ENCODE measurements at regions not wholly inside any gene's neighbourhood (a gene's known extent, or its start where the extent isn't known, plus 50 kb on each side); places are given as distances from the start of the nearest gene placed in this dataset.
"Not testable (repeated sequence)": the region's sequence is repeated elsewhere in the genome, so short reads cannot be mapped to it uniquely, and the experiment has no call there.

DNA sequence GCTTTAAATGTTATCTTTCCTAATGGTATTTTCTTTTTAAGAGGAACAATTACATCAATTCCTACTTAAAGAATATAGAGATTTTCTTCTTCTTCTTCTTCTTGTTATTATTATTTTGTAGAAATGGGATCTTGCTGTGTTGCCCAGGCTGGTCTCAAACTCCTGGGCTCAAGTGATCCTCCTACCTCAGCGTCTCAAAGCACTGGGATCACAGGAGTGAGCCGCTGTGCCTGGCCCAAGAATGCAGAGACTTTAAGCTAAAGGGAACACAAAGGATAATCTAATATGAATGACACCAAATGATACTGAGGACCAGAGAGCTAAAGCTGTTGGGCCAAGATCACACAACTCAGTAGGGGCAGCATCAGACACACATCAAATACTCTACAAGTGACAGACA is 87.4 kb upstream of the FOXQ1 start:
- H3K27ac ChIP-seq, result no peak overlapping the region
- H3K27me3 ChIP-seq, result no peaks in the 10 kb centered on the region
- H3K4me1 ChIP-seq, result no peaks in the 10 kb centered on the region
- H4K20me1 ChIP-seq, result no peaks in the 10 kb centered on the region
- H3K4me3 ChIP-seq, result no peak overlapping the region
- no peaks in the 10 kb centered on the region for H3K36me3 ChIP-seq
- H3K9me3 ChIP-seq, result no peaks in the 10 kb centered on the region
- no peak overlapping the region for H3K9ac ChIP-seq
- TF ChIP-seq Cebpa-rat (IDR thresholded peaks at IDR 0.05), result no peak
- no peak overlapping the region for H3K4me2 ChIP-seq

DNA sequence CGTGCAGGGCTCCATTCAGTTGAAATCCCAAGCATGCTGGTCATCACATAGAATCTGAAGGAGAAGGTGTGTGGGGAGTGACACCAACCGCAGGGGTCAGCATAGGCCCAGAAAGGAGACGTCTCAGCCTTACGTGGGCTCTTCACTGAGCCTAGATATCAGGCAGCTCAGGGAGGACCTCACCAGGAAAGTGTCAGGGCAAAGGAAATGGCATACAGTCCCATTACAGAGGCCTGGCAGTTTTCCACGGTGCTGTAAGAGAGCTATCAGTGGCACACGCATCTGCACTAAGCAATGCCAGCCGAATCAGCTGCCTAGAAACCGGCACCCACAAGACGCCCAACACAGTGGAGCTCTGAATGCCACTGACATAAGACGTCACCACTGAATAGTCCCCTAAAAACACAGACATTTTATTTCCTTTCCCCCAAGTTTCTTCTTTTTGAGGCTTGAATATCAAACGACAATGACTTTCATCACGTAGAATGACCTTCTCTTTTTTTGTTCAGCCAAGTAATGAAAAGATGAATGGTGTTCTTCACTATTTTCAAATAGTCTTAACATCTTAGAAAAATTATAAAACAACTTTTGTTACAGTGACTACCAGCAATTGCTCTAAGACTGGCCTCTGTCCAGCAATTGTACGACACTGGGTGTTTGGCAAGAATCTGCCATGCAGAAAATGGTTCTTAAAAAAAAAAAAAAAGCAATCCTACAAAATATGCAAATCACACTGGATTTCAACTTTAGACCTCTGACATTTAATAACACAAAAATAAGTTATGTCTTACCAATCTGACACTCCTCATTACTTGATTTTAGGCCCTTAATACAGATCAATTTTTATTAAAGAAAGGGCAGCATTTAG is 88.9 kb upstream of the FOXQ1 start:
- Histone ChIP-seq H3K4me2 (no peak overlapping the region), H3K9ac (no peak overlapping the region), H3K9me3 (no peaks in the 10 kb centered on the region), H4K20me1 (no peaks in the 10 kb centered on the region), H3K4me1 (no peaks in the 10 kb centered on the region), H3K27me3 (no peaks in the 10 kb centered on the region), H3K27ac (no peak overlapping the region), H3K4me3 (no peak overlapping the region), H3K36me3 (no peaks in the 10 kb centered on the region)
- no peak for TF ChIP-seq Cebpa-rat (IDR thresholded peaks at IDR 0.05)

DNA sequence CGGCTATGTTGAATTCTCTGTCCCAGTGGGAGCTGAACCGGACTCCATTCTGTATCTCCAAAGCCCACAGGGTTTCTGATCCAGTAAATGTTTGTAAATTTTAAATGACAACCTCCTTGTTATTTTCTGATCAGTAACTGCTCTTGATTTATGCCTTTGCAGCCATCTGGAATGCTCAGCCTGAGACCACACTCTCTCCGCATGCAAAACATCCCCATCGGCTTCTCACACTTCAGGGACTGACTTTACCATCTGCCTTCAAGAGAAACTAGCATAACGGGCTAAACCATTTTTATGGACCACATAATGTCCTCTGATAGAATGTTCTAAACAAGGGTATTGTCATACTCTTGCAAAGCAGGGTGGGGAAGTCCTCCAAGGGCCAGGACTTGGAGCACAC is 94.5 kb upstream of the FOXQ1 start:
- no peak overlapping the region for H3K9ac ChIP-seq
- no peak overlapping the region for H3K4me2 ChIP-seq
- H3K27ac ChIP-seq, result no peak overlapping the region
- no peak overlapping the region for H3K4me3 ChIP-seq
- no peaks in the 10 kb centered on the region for H3K4me1 ChIP-seq
- H4K20me1 ChIP-seq, result no peaks in the 10 kb centered on the region
- no peak for TF ChIP-seq Cebpa-rat (IDR thresholded peaks at IDR 0.05)
- no peaks in the 10 kb centered on the region for H3K9me3 ChIP-seq
- no peaks in the 10 kb centered on the region for H3K36me3 ChIP-seq
- no peaks in the 10 kb centered on the region for H3K27me3 ChIP-seq

DNA sequence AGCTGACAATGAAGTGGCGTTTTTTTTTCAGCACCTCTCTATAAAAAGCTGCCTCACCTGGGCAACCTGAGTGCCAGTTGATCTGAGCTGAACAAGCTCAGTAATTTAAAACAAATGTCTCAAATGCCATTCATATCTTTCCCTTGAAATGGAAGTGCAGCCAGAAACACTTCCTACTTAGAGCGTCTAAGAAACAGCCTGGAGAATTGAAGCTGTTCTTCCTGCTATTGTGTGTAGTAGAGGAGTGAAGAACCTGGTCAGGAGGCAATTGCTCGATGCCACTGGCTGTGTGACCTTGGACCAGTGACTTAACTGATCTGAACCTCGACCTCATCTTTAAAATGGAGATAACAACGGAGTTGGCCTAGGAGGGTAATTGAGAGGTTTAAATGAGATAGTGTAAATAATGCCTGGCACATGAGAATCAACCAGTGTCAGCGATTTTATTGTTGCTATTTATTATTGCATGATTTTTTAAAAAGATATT is 95.4 kb upstream of the FOXQ1 start:
- Histone ChIP-seq H3K4me3 (no peak overlapping the region), H3K9ac (no peak overlapping the region), H3K4me2 (no peak overlapping the region), H3K27me3 (no peaks in the 10 kb centered on the region), H3K4me1 (no peaks in the 10 kb centered on the region), H4K20me1 (no peaks in the 10 kb centered on the region), H3K36me3 (no peaks in the 10 kb centered on the region), H3K27ac (no peak overlapping the region), H3K9me3 (no peaks in the 10 kb centered on the region)
- no peak for TF ChIP-seq Cebpa-rat (IDR thresholded peaks at IDR 0.05)

DNA sequence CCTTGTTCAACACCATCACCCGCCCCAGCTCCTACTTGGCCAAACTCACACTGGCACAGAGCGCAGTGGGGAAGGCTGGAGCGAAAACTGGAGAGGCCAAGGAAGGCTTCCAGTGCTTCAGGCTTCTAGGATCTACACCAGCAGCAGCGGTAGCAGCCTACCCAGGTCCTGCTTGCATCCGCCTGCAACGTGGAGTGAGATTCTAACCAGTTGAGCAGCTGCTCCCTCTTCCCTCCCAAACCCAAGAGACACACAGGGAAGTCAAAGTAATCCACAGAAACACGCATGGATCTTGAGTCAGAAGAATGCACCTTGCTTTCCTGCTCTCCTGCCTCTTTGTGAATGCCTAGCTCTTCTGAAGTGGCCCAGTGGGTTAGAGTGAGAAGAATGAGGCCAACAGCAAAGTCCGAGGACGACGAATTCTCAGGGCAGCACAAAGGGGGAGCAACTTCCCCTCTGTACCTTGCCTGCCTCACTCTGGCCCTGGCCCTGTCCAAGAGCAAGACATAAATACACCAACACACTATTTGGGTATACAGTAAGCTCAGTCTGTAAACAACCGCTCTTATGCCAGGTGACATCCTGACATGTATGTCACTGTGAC is 95.9 kb upstream of the FOXQ1 start:
- no peak overlapping the region for H3K27ac ChIP-seq
- H3K9ac ChIP-seq, result no peak overlapping the region
- no peak overlapping the region for H3K4me2 ChIP-seq
- no peaks in the 10 kb centered on the region for H3K9me3 ChIP-seq
- TF ChIP-seq Cebpa-rat (IDR thresholded peaks at IDR 0.05), result no peak
- no peaks in the 10 kb centered on the region for H3K4me1 ChIP-seq
- no peaks in the 10 kb centered on the region for H3K27me3 ChIP-seq
- H3K4me3 ChIP-seq, result no peak overlapping the region
- H4K20me1 ChIP-seq, result no peaks in the 10 kb centered on the region
- no peaks in the 10 kb centered on the region for H3K36me3 ChIP-seq

DNA sequence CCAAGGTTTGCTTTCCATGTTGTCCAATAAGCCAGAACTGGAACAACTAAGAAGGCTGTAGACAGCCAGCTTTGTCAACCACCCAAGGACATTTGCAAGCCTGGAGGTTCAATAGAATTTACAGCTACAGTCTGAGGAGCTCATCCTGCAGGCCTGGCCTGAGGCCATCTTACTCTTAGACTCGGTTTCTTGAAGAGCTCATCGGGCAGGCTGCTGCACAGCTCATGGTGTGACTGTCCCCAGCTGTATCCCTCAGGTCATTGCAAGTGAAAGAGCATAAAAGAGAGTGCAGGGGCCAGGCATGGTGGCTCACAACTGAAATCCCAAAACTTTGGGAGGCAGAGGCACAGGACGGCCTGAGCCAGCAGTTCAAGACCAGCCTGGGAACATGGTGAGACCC is 96.9 kb upstream of the FOXQ1 start:
- Histone ChIP-seq H3K27me3 (no peaks in the 10 kb centered on the region), H3K36me3 (no peaks in the 10 kb centered on the region), H3K9me3 (no peaks in the 10 kb centered on the region), H3K27ac (no peak overlapping the region), H4K20me1 (no peaks in the 10 kb centered on the region), H3K4me3 (no peak overlapping the region), H3K9ac (no peak overlapping the region), H3K4me2 (no peak overlapping the region), H3K4me1 (no peaks in the 10 kb centered on the region)
- TF ChIP-seq Cebpa-rat (IDR thresholded peaks at IDR 0.05), result no peak

DNA sequence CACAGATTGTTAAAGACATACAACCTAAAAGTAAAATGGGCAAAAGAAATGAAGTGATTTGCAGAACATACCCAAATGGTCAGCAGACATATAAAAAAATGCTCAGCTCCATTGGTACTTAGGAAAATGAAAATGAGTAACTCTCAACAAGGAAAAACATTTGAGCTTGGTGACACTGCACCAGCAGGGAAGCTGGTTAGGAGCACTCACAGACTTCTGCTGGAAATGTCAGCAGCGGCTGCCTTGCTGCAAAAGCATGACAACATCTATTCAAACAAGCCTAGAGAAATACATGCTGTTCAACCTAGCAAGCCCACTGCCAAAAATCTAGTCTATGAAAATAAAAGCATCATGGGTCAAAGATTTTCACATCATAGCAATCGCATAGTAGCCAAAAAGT is 99.0 kb upstream of the FOXQ1 start:
- H3K27ac ChIP-seq, result no peak overlapping the region
- no peak overlapping the region for H3K4me2 ChIP-seq
- no peaks in the 10 kb centered on the region for H3K36me3 ChIP-seq
- H4K20me1 ChIP-seq, result no peaks in the 10 kb centered on the region
- no peaks in the 10 kb centered on the region for H3K4me1 ChIP-seq
- no peaks in the 10 kb centered on the region for H3K27me3 ChIP-seq
- no peak for TF ChIP-seq Cebpa-rat (IDR thresholded peaks at IDR 0.05)
- no peaks in the 10 kb centered on the region for H3K9me3 ChIP-seq
- no peak overlapping the region for H3K9ac ChIP-seq
- no peak overlapping the region for H3K4me3 ChIP-seq

DNA sequence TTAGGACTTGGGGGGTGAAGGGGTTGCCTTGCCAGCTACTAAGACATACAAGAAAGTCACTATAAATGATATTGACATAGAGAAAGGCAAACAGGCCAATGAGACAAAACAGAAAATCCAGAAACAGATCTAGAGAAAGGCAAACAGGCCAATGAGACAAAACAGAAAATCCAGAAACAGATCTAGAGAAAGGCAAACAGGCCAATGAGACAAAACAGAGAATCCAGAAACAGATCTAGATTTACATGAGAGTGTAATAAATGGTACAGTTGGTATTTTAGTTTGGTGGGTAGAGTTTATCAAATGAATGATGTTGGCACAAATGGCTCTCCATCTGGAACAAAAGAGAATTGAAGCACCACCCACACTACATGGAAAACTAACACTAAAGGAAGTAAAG is 99.8 kb upstream of the FOXQ1 start:
- H4K20me1 ChIP-seq, H3K4me1 ChIP-seq, H3K36me3 ChIP-seq, H3K4me3 ChIP-seq, H3K27me3 ChIP-seq, H3K9ac ChIP-seq, H3K4me2 ChIP-seq, H3K9me3 ChIP-seq, H3K27ac ChIP-seq: not testable (repeated sequence)

DNA sequence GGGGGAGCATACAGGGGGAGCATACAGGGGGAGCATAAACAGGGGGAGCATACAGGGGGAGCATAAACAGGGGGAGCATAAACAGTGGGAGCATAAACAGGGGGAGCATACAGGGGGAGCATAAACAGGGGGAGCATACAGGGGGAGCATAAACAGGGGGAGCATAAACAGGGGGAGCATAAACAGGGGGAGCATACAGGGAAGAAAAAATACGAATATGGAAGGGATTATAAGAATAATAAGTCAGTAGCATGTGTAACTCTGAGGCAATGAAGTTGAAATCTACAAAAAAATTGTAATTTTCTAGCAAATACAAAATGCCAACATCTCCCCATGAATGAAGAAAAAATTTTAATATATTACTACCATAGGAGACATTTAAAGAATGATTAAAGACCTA is 101.3 kb upstream of the FOXQ1 start:
- not testable (repeated sequence) for H3K27me3 ChIP-seq, H4K20me1 ChIP-seq, H3K4me1 ChIP-seq, H3K4me2 ChIP-seq, H3K9me3 ChIP-seq, H3K36me3 ChIP-seq, H3K27ac ChIP-seq, H3K4me3 ChIP-seq, H3K9ac ChIP-seq

DNA sequence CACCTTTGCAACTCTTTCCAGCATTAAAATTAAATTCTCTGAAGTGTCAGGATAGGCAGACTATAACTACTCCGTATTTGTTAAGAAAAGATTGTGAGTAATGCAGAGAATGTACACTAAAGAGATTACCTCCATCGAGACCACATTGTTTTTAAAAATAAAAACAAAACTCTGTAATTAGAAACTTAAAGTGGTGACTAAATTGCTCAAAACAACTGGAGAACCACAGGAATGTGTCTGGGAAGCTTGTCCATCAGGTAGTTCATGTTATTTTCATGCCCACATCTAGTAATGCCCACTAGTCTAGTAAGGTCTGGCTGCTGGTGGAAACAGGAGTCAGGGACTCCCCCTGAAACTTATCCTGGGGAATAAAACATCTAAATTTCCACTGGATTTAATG is 103.0 kb upstream of the FOXQ1 start:
- TF ChIP-seq Cebpa-rat (IDR thresholded peaks at IDR 0.05), result no peak

More for the DNA sequence above, 103.0 kb upstream of the FOXQ1 start:
- Histone ChIP-seq H3K27me3 (no peaks in the 10 kb centered on the region), H3K9me3 (no peaks in the 10 kb centered on the region), H3K4me3 (no peak overlapping the region), H3K36me3 (no peaks in the 10 kb centered on the region), H3K27ac (no peak overlapping the region), H3K9ac (no peak overlapping the region), H3K4me2 (no peak overlapping the region), H3K4me1 (no peaks in the 10 kb centered on the region), H4K20me1 (no peaks in the 10 kb centered on the region)

All from BLaER1 (cell line).